Activated CD8-positive, alpha-beta T cell treated with anti-CD3 and anti-CD28 coated beads for 36 hours (primary cell): ENCODE measurements at regions not wholly inside any gene's neighbourhood (a gene's known extent, or its start where the extent isn't known, plus 50 kb on each side); places are given as distances from the start of the nearest gene placed in this dataset.

Source experiments
- ATAC-seq: fragments of 200-7000 bp; cut with Tn5 transposase; one replicate; pipeline ENCODE4 v1.10.0; 2021; ENCODE audit warnings: mild to moderate bottlenecking, moderate library complexity
- CTCF ChIA-PET: fragments of 350-600 bp; sonication (Branson Sonifier 250); formaldehyde crosslinking; loops from one replicate; lab custom pipeline; 2021; ENCODE audit warnings: antibody characterized with exemption; lab: Charles Lee
- POLR2A ChIA-PET: fragments of 350-600 bp; sonication (Branson Sonifier 250); formaldehyde crosslinking; loops from one replicate; lab custom pipeline; 2021; ENCODE audit warnings: antibody characterized with exemption; lab: Charles Lee
- DNase-seq: peaks from one replicate; pipeline ENCODE4 v3.0.0-alpha.2; 2020
- H3K27ac Mint-ChIP-seq: one replicate; pipeline ENCODE4 v1.8.0; 2021; ENCODE audit warnings: mild to moderate bottlenecking, mixed read lengths
- H3K27me3 Mint-ChIP-seq: one replicate; pipeline ENCODE4 v1.8.0; 2021; ENCODE audit warnings: mixed read lengths
- H3K36me3 Mint-ChIP-seq: one replicate; pipeline ENCODE4 v1.8.0; 2021; ENCODE audit warnings: low read depth, mixed read lengths
- H3K4me1 Mint-ChIP-seq: one replicate; pipeline ENCODE4 v1.8.0; 2021; ENCODE audit warnings: low read depth, mixed read lengths
- H3K4me3 Mint-ChIP-seq: one replicate; pipeline ENCODE4 v1.8.0; 2021; ENCODE audit warnings: mild to moderate bottlenecking, moderate library complexity, mixed read lengths
- H3K9me3 Mint-ChIP-seq: one replicate; pipeline ENCODE4 v1.8.0; 2021; ENCODE audit warnings: mixed read lengths
- CTCF ChIP-seq: fragments of 200-600 bp; IDR thresholded peaks from one replicate; pipeline ENCODE4 v1.8.0; 2022; ENCODE audit warnings: antibody characterized with exemption, mild to moderate bottlenecking
- intact Hi-C: fragments of 100-400 bp; cut with micrococcal nuclease; formaldehyde crosslinking; loops from one replicate; pipeline ENCODE4 v1.10.0; 2022

DNA sequence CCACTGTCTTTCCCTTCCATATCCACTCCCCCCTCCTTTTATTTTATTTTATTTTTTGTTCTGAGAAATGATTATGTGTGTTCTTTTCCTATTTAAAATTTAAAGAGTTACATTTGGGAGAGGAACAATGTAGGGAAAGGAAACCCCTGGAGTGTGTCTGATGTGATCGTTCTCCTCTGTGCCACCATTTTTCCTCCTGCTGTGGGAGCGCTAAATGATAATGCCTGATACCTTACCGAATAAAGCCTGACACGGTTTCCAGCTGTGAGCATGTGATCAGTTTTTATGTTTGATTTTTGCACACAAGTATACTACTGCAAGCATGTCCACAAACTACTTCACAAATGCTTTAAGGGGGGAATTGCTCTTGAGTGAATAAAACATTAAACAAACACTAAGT is 317.8 kb upstream of the FANCL start:
- intact Hi-C loops: no loop called here
- DNase-seq (no peak), ATAC-seq (no peak)
- POLR2A ChIA-PET: no interaction called here
- no peaks in the 10 kb centered on the region for H3K9me3 Mint-ChIP-seq
- no peak overlapping the region for H3K4me3 Mint-ChIP-seq
- H3K27ac Mint-ChIP-seq: no peak overlapping the region
- TF ChIP-seq CTCF: no peak
- CTCF ChIA-PET: no interaction called here
- H3K36me3 Mint-ChIP-seq: no peaks in the 10 kb centered on the region
- H3K27me3 Mint-ChIP-seq: peaks cover 3% of the 10 kb centered on the region
- H3K4me1 Mint-ChIP-seq: no peaks in the 10 kb centered on the region

GRCh38 chr2:58557176-58557575 is 316.1 kb upstream of the FANCL start:
- DNase-seq: no peak
- peaks cover 3% of the 10 kb centered on the region for H3K27me3 Mint-ChIP-seq
- no peak overlapping the region for H3K27ac Mint-ChIP-seq
- no peaks in the 10 kb centered on the region for H3K36me3 Mint-ChIP-seq
- no peaks in the 10 kb centered on the region for H3K4me1 Mint-ChIP-seq
- CTCF ChIA-PET: no interaction called here
- no peaks in the 10 kb centered on the region for H3K9me3 Mint-ChIP-seq
- H3K4me3 Mint-ChIP-seq: no peak overlapping the region
- no peak for TF ChIP-seq CTCF
- POLR2A ChIA-PET: no interaction called here
- intact Hi-C loops: no loop called here
- ATAC-seq: no peak

DNA sequence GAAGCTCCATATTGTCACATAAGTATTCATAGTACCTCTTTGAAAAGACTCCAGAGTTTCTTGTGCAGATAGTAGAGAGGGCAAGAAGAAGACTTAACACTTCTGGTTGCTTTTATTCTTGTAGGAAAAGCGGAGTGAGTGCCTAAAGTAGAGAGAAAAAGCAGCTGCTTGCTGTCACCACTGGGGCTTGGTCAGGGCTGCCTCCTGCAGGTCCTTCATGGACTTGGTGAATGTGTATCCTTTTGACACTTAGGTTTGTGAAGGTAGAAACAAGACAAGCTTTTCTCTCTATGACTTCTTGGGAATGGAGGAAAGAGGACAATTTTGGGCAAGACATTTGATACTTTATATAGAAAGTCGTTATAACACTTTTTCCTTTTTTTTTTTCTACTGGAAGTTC is 312.8 kb upstream of the FANCL start:
- TF ChIP-seq CTCF: no peak
- ChIA-PET POLR2A (no interaction called here), CTCF (interaction anchor here (0.8 to 1.3 kb wide), 2 partner anchors 21 to 648 kb away, joined by 3 read pairs; no protein-coding TSS in a partner anchor)
- ATAC-seq (no peak), DNase-seq (peak; percentile 5)
- intact Hi-C loops: no loop called here
- no peaks in the 10 kb centered on the region for H3K36me3 Mint-ChIP-seq
- H3K27ac Mint-ChIP-seq: no peak overlapping the region
- H3K4me3 Mint-ChIP-seq: no peak overlapping the region
- peaks cover 1% of the 10 kb centered on the region for H3K27me3 Mint-ChIP-seq
- no peaks in the 10 kb centered on the region for H3K4me1 Mint-ChIP-seq
- peaks cover 1% of the 10 kb centered on the region for H3K9me3 Mint-ChIP-seq

- no peak for TF ChIP-seq CTCF
Measured at GRCh38 chr2:58553522-58553921, 312.4 kb upstream of the FANCL start.

GRCh38 chr2:58545300-58546280 is 304.5 kb upstream of the FANCL start:
- no peak for DNase-seq
- ChIA-PET CTCF (interaction anchor here (1.1 kb wide), 1 partner anchor 104 kb away, joined by 3 read pairs; no protein-coding TSS in a partner anchor), POLR2A (no interaction called here)
- H3K4me1 Mint-ChIP-seq: no peaks in the 10 kb centered on the region
- TF ChIP-seq CTCF: no peak
- H3K27ac Mint-ChIP-seq: no peak overlapping the region
- ATAC-seq: no peak
- no peaks in the 10 kb centered on the region for H3K9me3 Mint-ChIP-seq
- no peaks in the 10 kb centered on the region for H3K27me3 Mint-ChIP-seq
- intact Hi-C loops: no loop called here
- H3K4me3 Mint-ChIP-seq: no peak overlapping the region
- no peaks in the 10 kb centered on the region for H3K36me3 Mint-ChIP-seq

More at GRCh38 chr2:58553522-58553921, 312.4 kb upstream of the FANCL start:
- H3K36me3 Mint-ChIP-seq: no peaks in the 10 kb centered on the region
- ATAC-seq (no peak), DNase-seq (no peak)
- H3K9me3 Mint-ChIP-seq: peaks cover 1% of the 10 kb centered on the region
- intact Hi-C loops: no loop called here
- ChIA-PET POLR2A (no interaction called here), CTCF (interaction anchor here (0.8 to 1.3 kb wide), 2 partner anchors 21 to 648 kb away, joined by 3 read pairs; no protein-coding TSS in a partner anchor)
- no peak overlapping the region for H3K4me3 Mint-ChIP-seq
- no peaks in the 10 kb centered on the region for H3K4me1 Mint-ChIP-seq
- H3K27ac Mint-ChIP-seq: no peak overlapping the region
- H3K27me3 Mint-ChIP-seq: peaks cover 1% of the 10 kb centered on the region
